ENCODE measurements at regions not wholly inside any gene's neighbourhood (a gene's known extent, or its start where the extent isn't known, plus 50 kb on each side); places are given as distances from the start of the nearest gene placed in this dataset.

DNA sequence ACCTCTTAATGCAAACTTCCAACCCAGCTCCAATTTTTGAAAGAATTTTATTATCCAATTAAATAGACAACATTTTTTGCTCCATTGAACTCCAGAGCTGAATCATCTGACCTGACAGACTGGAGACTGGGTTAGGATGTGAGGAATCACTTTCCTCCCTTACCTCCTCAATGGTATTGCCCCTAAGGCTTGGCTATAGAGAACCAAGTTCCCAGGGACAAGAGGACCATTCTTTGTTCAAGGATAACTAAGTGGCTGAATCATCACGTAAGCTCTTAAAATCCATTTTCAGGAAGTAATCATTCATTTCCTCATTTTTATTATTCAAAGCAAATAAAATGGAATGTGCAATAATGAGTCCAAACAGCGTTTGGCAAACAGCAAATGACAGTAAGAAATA is 335.1 kb downstream of the GATA3 start:
- H3K36me3 ChIP-seq (ENCODE audit: control insufficient read depth, insufficient read depth, low read length), result no peaks in the 10 kb centered on the region
- no peak overlapping the region for H3K27ac ChIP-seq (ENCODE audit: low read length)
- DNase-seq, result no peak
- H3K4me1 ChIP-seq (ENCODE audit: control insufficient read depth, insufficient read depth, low read length), result no peaks in the 10 kb centered on the region
- no CpG with 5 or more reads among the region's 2 CpGs for WGBS (ENCODE audit: insufficient coverage)
- no peaks in the 10 kb centered on the region for H3K27me3 ChIP-seq (ENCODE audit: control insufficient read depth, insufficient read depth, low read length)
- no peaks in the 10 kb centered on the region for H3K9me3 ChIP-seq (replicated peaks; ENCODE audit: control insufficient read depth, low read depth, low read length)
- no peak overlapping the region for H3K4me3 ChIP-seq (ENCODE audit: low read length)

- H3K4me1 ChIP-seq (ENCODE audit: control insufficient read depth, insufficient read depth, low read length), result no peaks in the 10 kb centered on the region
- H3K27me3 ChIP-seq (ENCODE audit: control insufficient read depth, insufficient read depth, low read length), result no peaks in the 10 kb centered on the region
- H3K4me3 ChIP-seq (ENCODE audit: low read length), result no peak overlapping the region
- no CpG with 5 or more reads among the region's 2 CpGs for WGBS (ENCODE audit: insufficient coverage)
- no peaks in the 10 kb centered on the region for H3K9me3 ChIP-seq (replicated peaks; ENCODE audit: control insufficient read depth, low read depth, low read length)
- no peaks in the 10 kb centered on the region for H3K36me3 ChIP-seq (ENCODE audit: control insufficient read depth, insufficient read depth, low read length)
- DNase-seq, result no peak
- no peak overlapping the region for H3K27ac ChIP-seq (ENCODE audit: low read length)
Measured at GRCh38 chr10:8392216-8392615, 337.7 kb downstream of the GATA3 start.

DNA sequence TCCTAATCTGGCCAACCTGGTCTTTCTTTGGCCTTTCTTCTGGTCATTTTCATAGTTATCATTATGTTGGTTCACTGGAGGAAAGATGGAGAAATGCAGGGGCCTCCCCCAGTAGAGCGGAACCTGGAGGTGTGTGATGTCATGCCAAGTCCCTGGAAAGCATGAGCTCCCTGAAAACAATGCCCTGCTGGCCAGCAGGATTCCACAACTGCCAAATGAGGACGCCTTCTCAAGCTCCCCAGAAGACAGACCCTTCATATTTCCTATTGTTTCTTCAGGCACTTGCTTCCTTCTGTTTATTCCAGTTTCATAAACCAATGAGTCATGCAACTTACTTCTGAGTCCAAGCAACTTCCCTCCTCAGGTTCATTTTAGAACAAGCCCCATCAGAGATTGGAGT is 339.0 kb downstream of the GATA3 start:
- no peaks in the 10 kb centered on the region for H3K36me3 ChIP-seq (ENCODE audit: control insufficient read depth, insufficient read depth, low read length)
- H3K4me1 ChIP-seq (ENCODE audit: control insufficient read depth, insufficient read depth, low read length), result no peaks in the 10 kb centered on the region
- no peaks in the 10 kb centered on the region for H3K27me3 ChIP-seq (ENCODE audit: control insufficient read depth, insufficient read depth, low read length)
- H3K27ac ChIP-seq (ENCODE audit: low read length), result no peak overlapping the region
- no peak overlapping the region for H3K4me3 ChIP-seq (ENCODE audit: low read length)
- DNase-seq, result no peak
- 70% methylated on average over 2 of the region's 2 CpGs for WGBS (ENCODE audit: insufficient coverage)
- H3K9me3 ChIP-seq (replicated peaks; ENCODE audit: control insufficient read depth, low read depth, low read length), result no peaks in the 10 kb centered on the region

DNA sequence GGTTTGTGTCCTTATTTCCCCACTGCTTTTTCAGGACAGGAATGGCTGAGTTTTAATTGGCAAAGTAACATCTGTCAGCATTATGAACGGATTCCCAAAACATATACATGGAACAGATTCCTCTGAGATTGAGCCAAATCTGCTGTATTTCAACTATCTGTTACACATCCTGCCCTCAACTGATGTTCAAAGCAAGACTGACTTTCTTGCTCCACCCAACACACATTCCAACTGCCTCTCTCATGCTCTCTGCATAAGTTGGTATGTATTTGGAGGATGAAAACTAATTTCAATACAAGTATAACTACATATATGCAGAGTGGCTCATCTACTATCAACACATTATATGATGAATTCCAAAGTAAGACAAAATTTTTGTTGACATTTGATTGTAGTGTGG is 342.2 kb downstream of the GATA3 start:
- no peaks in the 10 kb centered on the region for H3K27me3 ChIP-seq (ENCODE audit: control insufficient read depth, insufficient read depth, low read length)
- no peaks in the 10 kb centered on the region for H3K36me3 ChIP-seq (ENCODE audit: control insufficient read depth, insufficient read depth, low read length)
- no peak overlapping the region for H3K27ac ChIP-seq (ENCODE audit: low read length)
- H3K9me3 ChIP-seq (replicated peaks; ENCODE audit: control insufficient read depth, low read depth, low read length), result no peaks in the 10 kb centered on the region
- DNase-seq, result no peak
- H3K4me3 ChIP-seq (ENCODE audit: low read length), result no peak overlapping the region
- no CpG with 5 or more reads among the region's 1 CpG for WGBS (ENCODE audit: insufficient coverage)
- H3K4me1 ChIP-seq (ENCODE audit: control insufficient read depth, insufficient read depth, low read length), result no peaks in the 10 kb centered on the region

GRCh38 chr10:8398771-8399170 is 344.3 kb downstream of the GATA3 start:
- Histone ChIP-seq H3K27me3 (ENCODE audit: control insufficient read depth, insufficient read depth, low read length) (no peaks in the 10 kb centered on the region), H3K4me1 (ENCODE audit: control insufficient read depth, insufficient read depth, low read length) (no peaks in the 10 kb centered on the region), H3K27ac (ENCODE audit: low read length) (no peak overlapping the region), H3K4me3 (ENCODE audit: low read length) (no peak overlapping the region), H3K36me3 (ENCODE audit: control insufficient read depth, insufficient read depth, low read length) (no peaks in the 10 kb centered on the region), H3K9me3 (replicated peaks; ENCODE audit: control insufficient read depth, low read depth, low read length) (no peaks in the 10 kb centered on the region)
- no peak for DNase-seq
- WGBS (ENCODE audit: insufficient coverage), result no CpG with 5 or more reads among the region's 1 CpG

GRCh38 chr10:8400151-8400550 is 345.7 kb downstream of the GATA3 start:
- DNase-seq, result no peak
- H3K27me3 ChIP-seq (ENCODE audit: control insufficient read depth, insufficient read depth, low read length), result no peaks in the 10 kb centered on the region
- H3K27ac ChIP-seq (ENCODE audit: low read length), result no peak overlapping the region
- H3K36me3 ChIP-seq (ENCODE audit: control insufficient read depth, insufficient read depth, low read length), result no peaks in the 10 kb centered on the region
- 57% methylated on average over 1 of the region's 6 CpGs for WGBS (ENCODE audit: insufficient coverage)
- no peak overlapping the region for H3K4me3 ChIP-seq (ENCODE audit: low read length)
- H3K9me3 ChIP-seq (replicated peaks; ENCODE audit: control insufficient read depth, low read depth, low read length), result no peaks in the 10 kb centered on the region
- H3K4me1 ChIP-seq (ENCODE audit: control insufficient read depth, insufficient read depth, low read length), result no peaks in the 10 kb centered on the region

GRCh38 chr10:8400892-8401291 is 346.4 kb downstream of the GATA3 start:
- no peak overlapping the region for H3K4me3 ChIP-seq (ENCODE audit: low read length)
- no peaks in the 10 kb centered on the region for H3K36me3 ChIP-seq (ENCODE audit: control insufficient read depth, insufficient read depth, low read length)
- H3K9me3 ChIP-seq (replicated peaks; ENCODE audit: control insufficient read depth, low read depth, low read length), result no peaks in the 10 kb centered on the region
- no peaks in the 10 kb centered on the region for H3K27me3 ChIP-seq (ENCODE audit: control insufficient read depth, insufficient read depth, low read length)
- 39% methylated on average over 2 of the region's 3 CpGs for WGBS (ENCODE audit: insufficient coverage)
- no peak for DNase-seq
- no peak overlapping the region for H3K27ac ChIP-seq (ENCODE audit: low read length)
- H3K4me1 ChIP-seq (ENCODE audit: control insufficient read depth, insufficient read depth, low read length), result no peaks in the 10 kb centered on the region

- H3K27ac ChIP-seq (ENCODE audit: low read length), result no peak overlapping the region
- no peaks in the 10 kb centered on the region for H3K4me1 ChIP-seq (ENCODE audit: control insufficient read depth, insufficient read depth, low read length)
- H3K27me3 ChIP-seq (ENCODE audit: control insufficient read depth, insufficient read depth, low read length), result no peaks in the 10 kb centered on the region
- no peaks in the 10 kb centered on the region for H3K9me3 ChIP-seq (replicated peaks; ENCODE audit: control insufficient read depth, low read depth, low read length)
- WGBS (ENCODE audit: insufficient coverage), result no CpG with 5 or more reads among the region's 4 CpGs
- no peaks in the 10 kb centered on the region for H3K36me3 ChIP-seq (ENCODE audit: control insufficient read depth, insufficient read depth, low read length)
- no peak for DNase-seq
- H3K4me3 ChIP-seq (ENCODE audit: low read length), result no peak overlapping the region
Measured at GRCh38 chr10:8401531-8401930, 347.0 kb downstream of the GATA3 start.

GRCh38 chr10:8402576-8402975 is 348.1 kb downstream of the GATA3 start:
- H3K36me3 ChIP-seq (ENCODE audit: control insufficient read depth, insufficient read depth, low read length), result no peaks in the 10 kb centered on the region
- 0% methylated on average over 1 of the region's 4 CpGs for WGBS (ENCODE audit: insufficient coverage)
- H3K27me3 ChIP-seq (ENCODE audit: control insufficient read depth, insufficient read depth, low read length), result no peaks in the 10 kb centered on the region

DNA sequence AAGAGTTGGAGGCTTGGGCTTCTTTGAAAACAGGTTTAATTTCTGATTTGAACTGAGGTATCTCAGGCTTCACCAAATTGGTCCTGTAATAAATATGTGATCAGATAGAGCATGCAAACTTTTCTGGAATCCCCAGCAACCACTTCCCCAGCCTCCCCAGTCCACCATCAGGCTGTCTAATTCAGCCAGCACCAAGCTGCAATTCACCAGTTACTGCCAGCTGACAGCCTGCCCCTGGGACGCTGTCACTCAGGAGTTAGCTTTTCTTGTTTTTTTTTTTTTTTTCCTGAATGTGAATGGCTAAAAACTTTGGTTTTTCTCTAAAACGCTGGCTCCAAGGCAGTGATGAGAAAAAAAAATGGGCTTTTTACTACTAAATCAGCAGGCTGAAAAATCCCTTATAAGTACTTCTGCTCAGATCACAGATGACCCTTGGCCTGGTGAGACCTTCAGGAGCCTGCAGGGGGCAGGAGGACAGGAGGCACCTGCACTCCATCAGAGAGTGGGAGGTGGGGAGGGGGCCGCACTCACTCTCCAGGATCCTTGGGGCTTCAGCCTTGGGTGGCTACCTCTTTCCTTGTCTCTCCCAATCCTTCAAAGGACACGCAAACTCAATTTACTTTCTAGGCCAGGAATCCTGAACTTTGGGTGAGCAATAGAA is 349.4 kb downstream of the GATA3 start:
- DNase-seq, result no peak
- Histone ChIP-seq H3K27me3 (ENCODE audit: control insufficient read depth, insufficient read depth, low read length) (no peaks in the 10 kb centered on the region), H3K4me3 (ENCODE audit: low read length) (no peak overlapping the region), H3K36me3 (ENCODE audit: control insufficient read depth, insufficient read depth, low read length) (no peaks in the 10 kb centered on the region), H3K4me1 (ENCODE audit: control insufficient read depth, insufficient read depth, low read length) (no peaks in the 10 kb centered on the region), H3K9me3 (replicated peaks; ENCODE audit: control insufficient read depth, low read depth, low read length) (no peaks in the 10 kb centered on the region), H3K27ac (ENCODE audit: low read length) (no peak overlapping the region)
- no CpG with 5 or more reads among the region's 4 CpGs for WGBS (ENCODE audit: insufficient coverage)

More at GRCh38 chr10:8402576-8402975, 348.1 kb downstream of the GATA3 start:
- Histone ChIP-seq H3K9me3 (replicated peaks; ENCODE audit: control insufficient read depth, low read depth, low read length) (no peaks in the 10 kb centered on the region), H3K4me3 (ENCODE audit: low read length) (no peak overlapping the region), H3K27ac (ENCODE audit: low read length) (no peak overlapping the region), H3K4me1 (ENCODE audit: control insufficient read depth, insufficient read depth, low read length) (no peaks in the 10 kb centered on the region)
- no peak for DNase-seq

GRCh38 chr10:8404721-8405120 is 350.2 kb downstream of the GATA3 start:
- no CpG with 5 or more reads among the region's 1 CpG for WGBS (ENCODE audit: insufficient coverage)
- Histone ChIP-seq H3K36me3 (ENCODE audit: control insufficient read depth, insufficient read depth, low read length) (no peaks in the 10 kb centered on the region), H3K4me1 (ENCODE audit: control insufficient read depth, insufficient read depth, low read length) (no peaks in the 10 kb centered on the region), H3K27ac (ENCODE audit: low read length) (no peak overlapping the region), H3K9me3 (replicated peaks; ENCODE audit: control insufficient read depth, low read depth, low read length) (no peaks in the 10 kb centered on the region), H3K4me3 (ENCODE audit: low read length) (no peak overlapping the region), H3K27me3 (ENCODE audit: control insufficient read depth, insufficient read depth, low read length) (no peaks in the 10 kb centered on the region)
- no peak for DNase-seq
